ENCODE measurements at regions not wholly inside any gene's neighbourhood (a gene's known extent, or its start where the extent isn't known, plus 50 kb on each side); places are given as distances from the start of the nearest gene placed in this dataset.

DNA sequence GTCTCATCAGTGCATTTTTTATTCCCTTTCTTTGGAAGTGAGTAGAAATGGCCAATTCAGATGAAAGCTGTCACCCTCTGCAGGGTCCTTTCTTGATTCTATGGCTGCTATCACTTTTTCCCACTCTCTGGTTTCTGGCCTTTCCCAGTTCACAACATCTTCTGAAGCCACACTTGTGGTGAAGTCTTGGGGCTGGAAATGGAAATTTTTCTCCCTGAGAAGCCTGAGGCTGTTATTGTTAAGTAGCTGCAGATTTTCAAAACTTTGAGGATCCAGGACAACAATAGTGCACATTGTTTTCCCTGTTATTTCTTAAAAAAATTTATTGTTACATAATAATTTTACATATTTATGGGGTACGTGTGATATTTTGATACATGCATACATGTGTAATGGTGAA, 250.3 kb upstream of the RASGRP1 start:
- no peak for DNase-seq (ENCODE audit: low read depth in 1 of 2, low spot score in 2 of 2)
- H4K5ac ChIP-seq (ENCODE audit: insufficient read length, low read depth, low read length), result no peak overlapping the region
- no peak overlapping the region for H3K18ac ChIP-seq (ENCODE audit: extremely low read depth, low read length)
- 0 out of 7 replicates have a peak, but pooled peaks cover 0 to 2% (median 0%) of the 10 kb centered on the region in 4 experiments for H3K4me1 ChIP-seq (replicated peaks in 1 of 4; ENCODE audit: control insufficient read depth in 3 of 4, insufficient read depth in 4 of 4, low read length in 3 of 4)
- WGBS, 2 experiments (ENCODE audit: extremely low coverage in 1 of 2, insufficient coverage in 1 of 2, insufficient read length in 1 of 2, insufficient replicate concordance in 2 of 2, low coverage in 1 of 2, low lambda C conversion rate in 2 of 2, missing lambda C conversion rate in 1 of 2), result 100% methylated on average over 1 of the region's 1 CpG; no CpG with 5 or more reads in 1 of the 2 experiments
- H3K79me1 ChIP-seq (ENCODE audit: low read depth, low read length), result no peaks in the 10 kb centered on the region
- CTCF ChIA-PET (ENCODE audit: partially characterized antibody), result no interaction called here
- H2BK20ac ChIP-seq (ENCODE audit: low read length), result no peak overlapping the region
- no peak overlapping the region for H3K9ac ChIP-seq (replicated peaks in 1 of 4; ENCODE audit: extremely low read depth in 1 of 4, low read depth in 3 of 4, low read length in 3 of 4)
- H3K4me2 ChIP-seq (ENCODE audit: insufficient read depth in 1 of 2, low read depth in 2 of 2, low read length in 2 of 2), result no peak overlapping the region
- no peak overlapping the region for H3K4ac ChIP-seq (replicated peaks; ENCODE audit: insufficient read length, low read depth, low read length)
- no peak overlapping the region for H2AFZ ChIP-seq (ENCODE audit: low read length)
- H3K27me3 ChIP-seq (replicated peaks in 1 of 4; ENCODE audit: control insufficient read depth in 3 of 4, extremely low read depth in 1 of 4, insufficient read depth in 3 of 4, low read length in 3 of 4), result no peaks in the 10 kb centered on the region
- H3K36me3 ChIP-seq (ENCODE audit: control insufficient read depth in 2 of 4, insufficient read depth in 4 of 4, low read length in 3 of 4), result no peaks in the 10 kb centered on the region
- no peak overlapping the region for H4K91ac ChIP-seq (replicated peaks; ENCODE audit: insufficient read length, low read length)
- no peak for FAIRE-seq
- no peaks in the 10 kb centered on the region for H4K20me1 ChIP-seq (replicated peaks in 1 of 2; ENCODE audit: control insufficient read depth in 1 of 2, insufficient read depth in 2 of 2, low read length in 2 of 2)
- no peak overlapping the region for H2BK120ac ChIP-seq (replicated peaks; ENCODE audit: low read depth, low read length)
- H3K56ac ChIP-seq (replicated peaks; ENCODE audit: insufficient read length, low read depth, low read length), result no peak overlapping the region
- POLR2A ChIA-PET (ENCODE audit: partially characterized antibody), result interaction anchor here (0.6 kb wide), 1 partner anchor 814 kb away, joined by 3 read pairs; no protein-coding TSS in a partner anchor
- H3K23ac ChIP-seq (ENCODE audit: insufficient read length), result no peak overlapping the region
- no peak overlapping the region for H2BK15ac ChIP-seq (ENCODE audit: low read length)
- H3K23me2 ChIP-seq (ENCODE audit: low read depth, low read length), result no peaks in the 10 kb centered on the region
- no peaks in the 10 kb centered on the region for H3K79me2 ChIP-seq (ENCODE audit: control insufficient read depth in 1 of 2, insufficient read depth in 2 of 2, low read length in 2 of 2)
- H4K8ac ChIP-seq (ENCODE audit: extremely low read depth, insufficient read depth, low read length), result no peak overlapping the region
- H3K9me3 ChIP-seq (ENCODE audit: insufficient read depth in 2 of 2, low read depth in 1 of 2, low read length in 1 of 2), result no peaks in the 10 kb centered on the region
- no peak overlapping the region for H3K27ac ChIP-seq (ENCODE audit: low read depth, low read length)
- H2AK5ac ChIP-seq (ENCODE audit: low read depth, low read length), result no peak overlapping the region
- H3K4me3 ChIP-seq (ENCODE audit: extremely low read depth in 1 of 4, insufficient read depth in 2 of 4, low read depth in 3 of 4, low read length in 4 of 4), result no peak overlapping the region
- H2BK12ac ChIP-seq (ENCODE audit: low read depth, low read length), result no peak overlapping the region
- no peak overlapping the region for H2BK5ac ChIP-seq (ENCODE audit: low read depth, low read length)
- no peak overlapping the region for H3K14ac ChIP-seq (ENCODE audit: insufficient read length)
- TF ChIP-seq, protein P1, sequence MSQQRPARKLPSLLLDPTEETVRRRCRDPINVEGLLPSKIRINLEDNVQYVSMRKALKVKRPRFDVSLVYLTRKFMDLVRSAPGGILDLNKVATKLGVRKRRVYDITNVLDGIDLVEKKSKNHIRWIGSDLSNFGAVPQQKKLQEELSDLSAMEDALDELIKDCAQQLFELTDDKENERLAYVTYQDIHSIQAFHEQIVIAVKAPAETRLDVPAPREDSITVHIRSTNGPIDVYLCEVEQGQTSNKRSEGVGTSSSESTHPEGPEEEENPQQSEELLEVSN (IDR thresholded peaks at IDR 0.05), result no peak
- TF ChIP-seq SIX5 (IDR thresholded peaks at IDR 0.05; ENCODE audit: low read depth, low read length) (no peak), RFX5 (IDR thresholded peaks at IDR 0.05; ENCODE audit: borderline replicate concordance, low read depth, low read length) (no peak), MAFK (IDR thresholded peaks at IDR 0.05; ENCODE audit: low read depth, low read length) (no peak), BRCA1 (IDR thresholded peaks at IDR 0.05; ENCODE audit: low read depth, low read length) (no peak), FOSL1 (IDR thresholded peaks at IDR 0.05; ENCODE audit: insufficient read depth, low read depth, low read length) (no peak), SUZ12 (IDR thresholded peaks at IDR 0.05; ENCODE audit: low read length) (no peak), RNF2 (IDR thresholded peaks at IDR 0.05; ENCODE audit: borderline replicate concordance, low read depth, low read length, missing control alignments, poor library complexity, severe bottlenecking) (no peak)
- TF ChIP-seq, protein P2, sequence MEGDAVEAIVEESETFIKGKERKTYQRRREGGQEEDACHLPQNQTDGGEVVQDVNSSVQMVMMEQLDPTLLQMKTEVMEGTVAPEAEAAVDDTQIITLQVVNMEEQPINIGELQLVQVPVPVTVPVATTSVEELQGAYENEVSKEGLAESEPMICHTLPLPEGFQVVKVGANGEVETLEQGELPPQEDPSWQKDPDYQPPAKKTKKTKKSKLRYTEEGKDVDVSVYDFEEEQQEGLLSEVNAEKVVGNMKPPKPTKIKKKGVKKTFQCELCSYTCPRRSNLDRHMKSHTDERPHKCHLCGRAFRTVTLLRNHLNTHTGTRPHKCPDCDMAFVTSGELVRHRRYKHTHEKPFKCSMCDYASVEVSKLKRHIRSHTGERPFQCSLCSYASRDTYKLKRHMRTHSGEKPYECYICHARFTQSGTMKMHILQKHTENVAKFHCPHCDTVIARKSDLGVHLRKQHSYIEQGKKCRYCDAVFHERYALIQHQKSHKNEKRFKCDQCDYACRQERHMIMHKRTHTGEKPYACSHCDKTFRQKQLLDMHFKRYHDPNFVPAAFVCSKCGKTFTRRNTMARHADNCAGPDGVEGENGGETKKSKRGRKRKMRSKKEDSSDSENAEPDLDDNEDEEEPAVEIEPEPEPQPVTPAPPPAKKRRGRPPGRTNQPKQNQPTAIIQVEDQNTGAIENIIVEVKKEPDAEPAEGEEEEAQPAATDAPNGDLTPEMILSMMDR (IDR thresholded peaks at IDR 0.05; ENCODE audit: control extremely low read depth in 1 of 3, insufficient read depth in 1 of 3, low read depth in 1 of 3, low read length in 3 of 3), result no peak
